GM18870 (cell line): ENCODE measurements at regions not wholly inside any gene's neighbourhood (a gene's known extent, or its start where the extent isn't known, plus 50 kb on each side); places are given as distances from the start of the nearest gene placed in this dataset.

Experiments used
- ATAC-seq: cut with Tn5 transposase; IDR thresholded peaks from one replicate; pipeline ENCODE4 v1.9.1; 2021; ENCODE audit warnings: moderate library complexity; ENCODE audit not compliant: unreplicated experiment

- ATAC-seq, result no peak
Measured at GRCh38 chr19:31908496-31909225, 436.7 kb upstream of the ZNF507 start.

- no peak for ATAC-seq
Measured at GRCh38 chr19:31910224-31910623, 435.2 kb upstream of the ZNF507 start.

- ATAC-seq, result no peak
Measured at GRCh38 chr19:31911577-31911976, 433.8 kb upstream of the ZNF507 start.

DNA sequence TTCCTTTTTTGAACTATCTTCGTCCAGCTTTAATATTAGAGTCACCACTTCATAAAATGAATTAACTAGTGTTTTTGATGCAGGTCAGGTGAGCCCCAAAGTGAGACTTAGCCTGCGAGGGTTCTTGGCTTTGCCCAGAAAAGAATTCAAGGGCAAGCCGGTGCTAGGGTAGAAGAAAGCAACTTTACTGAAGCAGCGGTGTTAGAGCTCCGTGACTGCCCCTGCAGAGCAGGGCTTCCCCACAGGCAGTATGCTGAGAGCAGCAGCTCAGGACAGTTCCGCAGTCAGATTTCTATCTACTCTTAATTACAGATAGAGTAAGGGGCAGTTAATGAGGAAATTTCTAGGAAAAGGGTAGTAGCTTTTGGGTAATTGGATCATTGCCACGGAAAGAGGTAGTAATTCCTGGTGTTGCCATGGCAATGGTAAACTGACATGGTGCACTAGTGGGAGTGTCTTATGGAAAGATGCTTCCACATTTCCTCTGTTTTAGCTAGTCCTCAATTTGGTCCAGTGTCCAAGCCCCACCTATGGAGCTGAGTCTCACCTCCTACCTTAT is 432.2 kb upstream of the ZNF507 start:
- no peak for ATAC-seq

DNA sequence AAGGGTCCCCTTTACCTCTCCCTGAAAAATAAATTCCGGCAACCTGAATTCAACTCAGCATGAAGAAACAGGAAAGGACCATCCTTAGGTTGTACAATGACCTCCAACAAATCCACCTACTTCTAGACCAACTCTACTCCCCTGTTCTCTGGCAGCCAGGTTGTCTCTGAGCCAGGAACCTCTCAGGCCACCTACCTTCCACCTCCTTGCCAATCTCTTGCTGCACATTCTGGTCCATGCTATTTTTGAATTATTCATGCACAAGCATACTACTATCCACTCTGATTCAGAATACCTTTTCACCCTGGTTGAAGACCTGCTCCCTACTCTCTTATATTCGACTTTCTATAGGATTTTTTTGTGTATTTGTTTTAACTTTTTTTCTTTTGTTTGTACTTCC is 415.0 kb upstream of the ZNF507 start:
- ATAC-seq, result no peak

DNA sequence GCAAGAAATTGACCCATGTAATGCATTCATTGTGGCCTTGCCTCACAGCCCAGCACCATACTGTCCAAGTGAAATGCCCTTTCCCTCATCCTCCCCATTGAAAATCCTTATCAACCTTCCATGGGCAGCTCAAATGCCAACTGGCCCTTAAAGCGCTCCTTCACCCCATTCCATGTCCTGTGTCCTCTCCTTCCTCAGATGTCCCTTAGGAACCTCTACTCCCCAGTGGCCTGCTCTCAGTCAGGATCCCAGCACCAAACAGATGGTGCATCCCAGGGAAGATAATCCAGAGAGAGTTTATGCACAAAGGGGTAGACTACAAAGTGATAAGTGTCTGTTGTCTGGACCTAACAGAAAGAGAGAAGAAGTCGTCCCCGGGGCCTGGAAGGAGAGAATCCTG is 407.4 kb upstream of the ZNF507 start:
- ATAC-seq, result no peak

DNA sequence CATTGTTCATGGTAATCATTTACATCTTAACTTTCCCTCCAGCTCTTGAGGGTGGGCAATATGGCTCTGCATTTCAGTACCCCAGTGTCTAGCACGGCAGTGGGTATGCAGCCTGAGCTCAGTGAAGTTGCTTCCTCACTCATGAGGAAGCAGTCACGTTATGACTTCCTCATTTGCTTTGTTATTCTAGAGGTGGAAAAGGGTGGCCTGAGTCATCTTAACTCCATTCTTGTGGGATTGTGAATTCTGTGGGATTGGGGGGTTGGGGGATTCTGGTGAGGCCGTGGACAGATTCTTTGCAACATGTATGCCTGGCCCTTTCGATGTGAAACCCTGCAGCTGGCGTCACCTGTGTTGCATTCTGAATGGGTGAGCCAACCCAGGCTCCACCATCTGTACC is 406.7 kb upstream of the ZNF507 start:
- ATAC-seq, result no peak

GRCh38 chr19:31940396-31940795 is 405.0 kb upstream of the ZNF507 start:
- no peak for ATAC-seq

GRCh38 chr19:31943191-31943661 is 402.2 kb upstream of the ZNF507 start:
- ATAC-seq, result no peak

DNA sequence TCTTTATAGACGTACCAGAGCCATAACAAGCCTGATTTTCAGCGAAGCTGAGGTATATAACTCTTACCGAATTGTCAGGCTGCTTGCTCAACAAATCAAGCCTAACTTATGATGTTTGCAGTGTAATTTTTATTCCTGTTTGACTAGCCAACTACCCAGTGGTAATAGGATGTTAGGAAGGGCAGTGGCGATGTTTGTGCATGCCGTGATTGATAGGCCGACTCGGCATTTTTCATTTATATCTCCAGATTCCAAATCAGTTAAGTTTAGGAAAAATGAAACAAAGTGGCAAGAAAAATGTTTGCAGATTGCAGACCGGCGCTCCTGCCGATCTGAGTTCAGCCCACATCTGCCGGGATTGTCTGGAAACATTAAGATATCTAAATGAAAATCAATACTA is 401.6 kb upstream of the ZNF507 start:
- ATAC-seq, result no peak

- ATAC-seq, result no peak
Measured at GRCh38 chr19:31944326-31944725, 401.1 kb upstream of the ZNF507 start.

DNA sequence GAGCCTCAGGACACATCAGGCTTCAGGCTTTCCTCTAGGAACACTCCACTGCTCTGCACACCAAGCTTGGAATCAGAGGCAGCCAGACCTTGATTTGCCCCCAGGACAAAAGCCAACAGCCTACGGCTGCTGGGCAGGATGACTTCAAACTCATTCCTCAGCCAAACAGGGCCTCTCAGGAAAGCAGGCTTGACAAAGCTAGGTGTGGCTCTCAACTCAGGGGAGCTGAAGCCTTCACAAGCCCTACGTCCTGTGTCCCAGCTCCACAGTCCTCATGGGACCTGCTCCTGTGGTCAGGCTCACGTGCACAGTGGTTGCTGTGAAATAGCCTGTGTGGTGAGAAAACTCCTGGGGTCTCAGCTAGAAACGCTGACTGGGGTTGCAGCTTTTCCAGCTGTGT is 398.9 kb upstream of the ZNF507 start:
- no peak for ATAC-seq

GRCh38 chr19:31947436-31948115 is 397.8 kb upstream of the ZNF507 start:
- no peak for ATAC-seq

DNA sequence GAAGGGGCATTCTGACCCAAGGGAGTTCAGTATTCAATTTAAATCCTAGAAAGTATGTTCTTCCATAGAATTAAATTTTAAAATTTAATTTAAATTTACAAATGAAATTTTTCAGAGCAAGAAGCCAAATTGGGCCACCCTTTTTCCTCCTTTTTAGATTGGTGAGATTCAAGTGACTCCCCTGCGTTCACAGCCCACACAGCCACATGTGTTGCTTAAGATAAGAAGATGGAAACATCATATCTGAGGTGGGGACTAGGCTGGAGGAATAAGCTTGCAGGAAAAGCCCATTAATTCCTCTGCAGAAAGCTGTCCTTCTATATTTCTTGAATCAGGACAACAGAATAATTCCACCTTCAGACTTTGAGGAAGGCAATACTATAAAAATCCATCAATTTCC is 392.7 kb upstream of the ZNF507 start:
- no peak for ATAC-seq

DNA sequence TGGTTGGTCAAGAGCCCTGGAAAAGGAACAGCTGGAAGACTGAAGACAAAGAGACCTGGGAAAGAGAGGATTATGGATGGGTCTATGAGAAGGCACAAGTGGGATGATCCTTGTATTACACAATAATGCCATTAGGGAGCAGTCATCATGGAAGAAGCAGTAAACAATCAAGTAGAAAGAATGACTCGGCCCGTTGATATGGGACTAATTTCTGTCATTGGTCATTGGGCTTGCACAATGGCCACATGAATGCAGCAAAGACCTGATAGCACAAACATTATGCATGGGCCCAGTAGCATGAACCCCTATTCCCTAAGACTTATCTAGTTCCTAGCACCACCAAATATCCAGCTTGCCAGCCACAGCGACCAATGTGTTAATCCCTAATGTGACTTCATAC is 390.3 kb upstream of the ZNF507 start:
- ATAC-seq, result no peak

DNA sequence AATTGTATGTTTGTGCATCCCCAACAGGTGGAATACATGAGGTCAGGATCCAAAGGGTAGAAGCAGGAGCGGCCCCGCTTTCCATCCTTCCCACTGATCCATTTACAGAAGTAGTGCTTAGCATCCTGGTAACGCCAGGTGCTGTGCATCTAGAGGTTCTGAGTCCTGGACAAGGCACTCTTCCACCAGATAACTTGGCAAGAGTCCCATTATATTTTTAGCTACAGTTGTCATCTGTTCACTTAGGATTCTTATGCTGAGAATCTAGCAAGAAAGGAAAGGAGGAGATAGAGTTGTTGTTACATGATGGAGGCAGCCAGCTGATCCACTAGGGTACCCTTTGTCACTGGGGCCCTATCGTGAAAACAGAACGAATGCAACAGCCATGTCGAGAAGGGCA is 389.5 kb upstream of the ZNF507 start:
- ATAC-seq, result no peak

DNA sequence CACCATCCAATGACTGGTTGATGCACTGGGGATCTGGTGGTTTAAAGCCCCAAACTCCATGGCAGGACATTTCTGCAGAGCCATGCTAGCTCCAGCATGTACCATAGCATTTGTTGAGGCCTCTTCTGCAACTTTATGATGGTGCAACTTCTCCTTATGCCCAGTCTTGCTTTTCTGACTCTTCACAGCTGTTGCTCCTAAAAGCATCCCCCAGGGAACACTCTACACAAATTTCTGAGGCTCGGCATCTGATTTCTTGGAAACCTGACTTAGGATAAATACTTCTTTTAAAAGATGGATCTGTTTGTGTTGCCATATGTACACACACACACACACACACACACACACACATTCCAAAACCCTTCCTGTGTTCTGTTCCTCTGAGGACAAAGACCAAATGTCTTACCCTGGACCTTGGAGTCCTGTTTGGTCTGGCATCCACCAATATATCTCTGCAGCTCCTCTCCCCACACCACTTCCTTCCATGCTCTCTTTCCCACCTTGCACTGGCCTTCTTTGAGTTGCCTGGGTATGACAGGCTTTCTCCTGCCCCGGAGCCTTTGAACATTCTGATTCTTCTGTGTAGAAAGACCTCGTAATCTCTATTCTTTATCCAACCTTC is 388.5 kb upstream of the ZNF507 start:
- no peak for ATAC-seq

GRCh38 chr19:31957711-31958110 is 387.7 kb upstream of the ZNF507 start:
- ATAC-seq, result no peak

DNA sequence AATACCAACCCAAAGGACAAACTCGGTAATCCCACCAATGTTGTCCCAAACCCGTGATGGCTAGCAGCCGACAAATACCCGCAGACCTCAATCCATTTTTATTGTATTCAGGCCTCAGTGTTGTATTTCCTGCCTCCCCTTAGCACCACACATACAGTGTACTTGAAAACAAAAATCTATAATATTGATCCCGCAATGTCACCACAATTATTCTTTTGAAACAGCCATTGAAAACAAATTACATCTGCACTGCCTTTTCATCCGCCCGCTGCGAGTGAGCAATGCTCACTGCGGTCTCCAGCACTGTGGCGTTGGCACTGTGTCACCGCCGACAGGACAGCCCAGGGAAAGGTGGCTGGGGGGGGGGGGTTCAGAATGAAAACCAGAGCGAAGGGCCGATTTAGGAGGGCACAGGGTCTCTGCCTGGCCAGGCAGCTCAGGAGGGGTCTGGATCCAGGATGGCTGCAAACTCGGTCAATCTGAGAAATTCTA is 385.8 kb upstream of the ZNF507 start:
- no peak for ATAC-seq

DNA sequence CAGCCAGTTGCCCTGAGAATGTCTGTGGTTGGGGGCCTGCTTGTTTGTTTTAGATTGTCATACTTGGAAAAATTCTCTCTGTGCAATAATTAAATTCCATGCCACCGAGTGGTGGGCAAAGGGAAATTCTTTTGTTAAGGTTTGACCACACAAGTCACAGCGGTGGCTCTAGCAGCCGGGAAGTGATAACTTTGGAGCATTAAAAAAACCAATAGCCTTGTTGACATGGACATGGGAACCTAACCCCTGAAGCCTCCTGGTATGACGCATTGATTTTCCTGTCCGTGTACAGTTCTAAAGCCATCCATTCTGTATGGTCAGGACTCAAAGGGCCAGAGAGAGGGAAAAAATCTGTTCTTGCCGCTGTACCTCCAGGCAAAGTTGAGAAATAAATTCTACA is 384.9 kb upstream of the ZNF507 start:
- ATAC-seq, result no peak

GRCh38 chr19:31961191-31961590 is 384.2 kb upstream of the ZNF507 start:
- no peak for ATAC-seq

- no peak for ATAC-seq
Measured at GRCh38 chr19:31961667-31962066, 383.7 kb upstream of the ZNF507 start.
